ENCODE measurements at regions not wholly inside any gene's neighbourhood (a gene's known extent, or its start where the extent isn't known, plus 50 kb on each side); places are given as distances from the start of the nearest gene placed in this dataset.
"Not testable (repeated sequence)": the region's sequence is repeated elsewhere in the genome, so short reads cannot be mapped to it uniquely, and the experiment has no call there.

DNA sequence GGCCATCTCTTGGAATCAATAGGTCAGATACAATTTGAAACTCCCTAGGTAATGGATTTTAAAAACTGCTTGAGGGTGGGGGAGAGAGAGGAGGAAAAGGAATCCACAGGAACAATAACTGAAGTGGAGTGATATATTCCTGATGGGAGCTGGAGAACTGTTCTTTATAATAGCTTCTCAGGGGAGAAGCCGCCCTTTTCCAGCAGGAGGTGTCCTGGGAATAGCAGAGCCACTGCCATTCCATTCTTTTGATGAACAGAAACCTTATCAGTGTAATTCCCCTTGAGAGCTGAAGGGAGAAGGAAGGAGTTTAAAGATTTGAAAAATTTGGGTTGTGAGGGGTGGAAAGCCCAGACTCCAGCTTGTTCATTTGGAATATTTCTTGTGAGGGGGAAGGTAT is 504.9 kb upstream of the DPH6 start:
- H3K27ac Mint-ChIP-seq, result no peak overlapping the region
- CTCF ChIA-PET, result no interaction called here
- POLR2A ChIA-PET, result no interaction called here
- ATAC-seq, result no peak
- H3K36me3 Mint-ChIP-seq (ENCODE audit: low read depth), result no peaks in the 10 kb centered on the region
- H3K4me1 Mint-ChIP-seq (ENCODE audit: low read depth), result no peaks in the 10 kb centered on the region
- intact Hi-C loops (cut with micrococcal nuclease), result no loop called here
- TF ChIP-seq, protein P1, sequence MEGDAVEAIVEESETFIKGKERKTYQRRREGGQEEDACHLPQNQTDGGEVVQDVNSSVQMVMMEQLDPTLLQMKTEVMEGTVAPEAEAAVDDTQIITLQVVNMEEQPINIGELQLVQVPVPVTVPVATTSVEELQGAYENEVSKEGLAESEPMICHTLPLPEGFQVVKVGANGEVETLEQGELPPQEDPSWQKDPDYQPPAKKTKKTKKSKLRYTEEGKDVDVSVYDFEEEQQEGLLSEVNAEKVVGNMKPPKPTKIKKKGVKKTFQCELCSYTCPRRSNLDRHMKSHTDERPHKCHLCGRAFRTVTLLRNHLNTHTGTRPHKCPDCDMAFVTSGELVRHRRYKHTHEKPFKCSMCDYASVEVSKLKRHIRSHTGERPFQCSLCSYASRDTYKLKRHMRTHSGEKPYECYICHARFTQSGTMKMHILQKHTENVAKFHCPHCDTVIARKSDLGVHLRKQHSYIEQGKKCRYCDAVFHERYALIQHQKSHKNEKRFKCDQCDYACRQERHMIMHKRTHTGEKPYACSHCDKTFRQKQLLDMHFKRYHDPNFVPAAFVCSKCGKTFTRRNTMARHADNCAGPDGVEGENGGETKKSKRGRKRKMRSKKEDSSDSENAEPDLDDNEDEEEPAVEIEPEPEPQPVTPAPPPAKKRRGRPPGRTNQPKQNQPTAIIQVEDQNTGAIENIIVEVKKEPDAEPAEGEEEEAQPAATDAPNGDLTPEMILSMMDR (IDR thresholded peaks at IDR 0.05), result no peak
- no peaks in the 10 kb centered on the region for H3K9me3 Mint-ChIP-seq
- no peak for DNase-seq
- no peak overlapping the region for H3K4me3 Mint-ChIP-seq
- H3K27me3 Mint-ChIP-seq, result no peaks in the 10 kb centered on the region

DNA sequence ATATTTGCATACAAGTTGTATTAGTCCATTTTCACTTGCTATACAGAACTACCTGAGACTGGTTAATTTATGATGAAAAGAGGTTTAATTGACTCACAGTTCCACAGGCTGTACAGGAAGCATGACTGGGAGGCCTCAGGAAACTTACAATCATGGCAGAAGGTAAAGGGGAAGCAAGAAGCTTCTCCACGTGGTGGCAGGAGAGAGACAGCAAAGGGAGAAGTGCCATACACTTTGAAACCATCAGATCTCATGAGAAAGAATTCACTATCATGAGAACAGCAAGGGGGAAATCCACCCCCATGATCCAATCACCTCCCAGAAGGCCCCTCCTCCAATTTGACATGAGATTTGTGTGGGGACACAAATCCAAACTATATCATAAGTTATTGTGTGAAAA is 506.7 kb upstream of the DPH6 start:
- H3K36me3 Mint-ChIP-seq (ENCODE audit: low read depth); H3K27ac Mint-ChIP-seq; CTCF ChIA-PET; H3K4me3 Mint-ChIP-seq; ATAC-seq; H3K27me3 Mint-ChIP-seq; DNase-seq; intact Hi-C loops (cut with micrococcal nuclease); H3K4me1 Mint-ChIP-seq (ENCODE audit: low read depth); H3K9me3 Mint-ChIP-seq; POLR2A ChIA-PET: not testable (repeated sequence)

GRCh38 chr15:36053746-36054145 is 507.8 kb upstream of the DPH6 start:
- TF ChIP-seq, protein P1 (IDR thresholded peaks at IDR 0.05), result no peak
- Mint-ChIP-seq H3K27ac (no peak overlapping the region), H3K27me3 (no peaks in the 10 kb centered on the region), H3K4me3 (no peak overlapping the region), H3K36me3 (ENCODE audit: low read depth) (no peaks in the 10 kb centered on the region), H3K4me1 (ENCODE audit: low read depth) (no peaks in the 10 kb centered on the region), H3K9me3 (no peaks in the 10 kb centered on the region)
- ATAC-seq (no peak), DNase-seq (no peak)
- ChIA-PET CTCF (no interaction called here), POLR2A (no interaction called here)
- intact Hi-C loops (cut with micrococcal nuclease), result no loop called here

GRCh38 chr15:36059596-36059995 is 513.6 kb upstream of the DPH6 start:
- no peaks in the 10 kb centered on the region for H3K4me1 Mint-ChIP-seq (ENCODE audit: low read depth)
- no peaks in the 10 kb centered on the region for H3K9me3 Mint-ChIP-seq
- H3K4me3 Mint-ChIP-seq, result no peak overlapping the region
- ATAC-seq (no peak), DNase-seq (no peak)
- H3K27ac Mint-ChIP-seq, result no peak overlapping the region
- H3K27me3 Mint-ChIP-seq, result no peaks in the 10 kb centered on the region
- intact Hi-C loops (cut with micrococcal nuclease), result no loop called here
- no peaks in the 10 kb centered on the region for H3K36me3 Mint-ChIP-seq (ENCODE audit: low read depth)
- ChIA-PET POLR2A (no interaction called here), CTCF (no interaction called here)
- TF ChIP-seq, protein P1 (IDR thresholded peaks at IDR 0.05), result no peak

DNA sequence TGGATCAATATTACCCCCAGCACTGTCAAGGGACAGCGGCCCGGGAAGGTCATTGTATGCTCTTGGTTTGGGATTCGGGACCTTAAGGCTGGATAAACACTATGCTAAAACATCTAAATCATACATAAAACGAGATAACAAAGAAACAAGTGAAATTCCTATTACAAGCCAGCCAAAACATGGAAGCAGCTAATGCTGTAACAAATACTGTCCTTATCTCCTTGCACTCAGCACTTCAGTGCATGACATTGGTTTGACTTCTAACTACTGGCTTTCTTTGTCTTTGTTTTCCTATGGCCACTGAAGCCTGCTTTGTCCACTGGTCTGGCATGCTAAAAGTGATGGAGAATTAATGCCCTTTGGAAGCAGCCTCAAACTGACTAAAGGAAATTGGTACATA is 516.4 kb upstream of the DPH6 start:
- Mint-ChIP-seq H3K4me1 (ENCODE audit: low read depth) (no peaks in the 10 kb centered on the region), H3K27ac (no peak overlapping the region)
- TF ChIP-seq, protein P1 (IDR thresholded peaks at IDR 0.05), result no peak

DNA sequence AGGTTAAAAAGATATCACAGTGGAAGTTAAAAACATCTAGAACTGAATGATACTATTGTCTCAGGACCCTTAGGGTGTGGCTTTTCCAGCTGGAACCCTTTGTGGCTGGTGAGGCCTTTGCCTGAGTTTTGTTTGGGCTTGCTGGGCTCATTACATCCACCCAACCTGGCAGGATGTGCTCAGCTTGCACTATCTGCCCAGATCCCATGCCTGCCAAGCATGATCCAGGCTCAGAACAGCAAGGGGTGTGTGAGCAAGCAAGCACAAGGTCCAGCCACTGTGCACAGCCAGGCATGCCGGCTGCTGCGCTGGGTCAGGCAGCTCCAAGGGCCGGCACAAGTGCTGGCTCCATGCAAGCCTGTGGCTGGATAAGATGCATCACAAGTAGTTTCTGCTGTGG is 512.7 kb upstream of the CDIN1 start:
- Mint-ChIP-seq H3K9me3 (no peaks in the 10 kb centered on the region), H3K4me1 (ENCODE audit: low read depth) (no peaks in the 10 kb centered on the region), H3K36me3 (ENCODE audit: low read depth) (no peaks in the 10 kb centered on the region), H3K27ac (no peak overlapping the region), H3K4me3 (no peak overlapping the region), H3K27me3 (no peaks in the 10 kb centered on the region)
- DNase-seq, result no peak
- intact Hi-C loops (cut with micrococcal nuclease), result no loop called here
- POLR2A ChIA-PET, result no interaction called here
- TF ChIP-seq, protein P1 (IDR thresholded peaks at IDR 0.05), result no peak
- no peak for ATAC-seq
- CTCF ChIA-PET, result no interaction called here

More for the DNA sequence above, 516.4 kb upstream of the DPH6 start:
- Mint-ChIP-seq H3K4me3 (no peak overlapping the region), H3K9me3 (no peaks in the 10 kb centered on the region), H3K27me3 (no peaks in the 10 kb centered on the region), H3K36me3 (ENCODE audit: low read depth) (no peaks in the 10 kb centered on the region)
- no peak for DNase-seq
- intact Hi-C loops (cut with micrococcal nuclease), result no loop called here
- CTCF ChIA-PET, result no interaction called here
- no peak for ATAC-seq
- POLR2A ChIA-PET, result no interaction called here
